GM18502 (cell line): ENCODE measurements at regions not wholly inside any gene's neighbourhood (a gene's known extent, or its start where the extent isn't known, plus 50 kb on each side); places are given as distances from the start of the nearest gene placed in this dataset.
"Not testable (repeated sequence)": the region's sequence is repeated elsewhere in the genome, so short reads cannot be mapped to it uniquely, and the experiment has no call there.

ENCODE experiments used
- ATAC-seq: cut with Tn5 transposase; IDR thresholded peaks from one replicate; pipeline ENCODE4 v1.9.1; 2021; ENCODE audit warnings: mild to moderate bottlenecking; ENCODE audit not compliant: unreplicated experiment, poor library complexity

DNA sequence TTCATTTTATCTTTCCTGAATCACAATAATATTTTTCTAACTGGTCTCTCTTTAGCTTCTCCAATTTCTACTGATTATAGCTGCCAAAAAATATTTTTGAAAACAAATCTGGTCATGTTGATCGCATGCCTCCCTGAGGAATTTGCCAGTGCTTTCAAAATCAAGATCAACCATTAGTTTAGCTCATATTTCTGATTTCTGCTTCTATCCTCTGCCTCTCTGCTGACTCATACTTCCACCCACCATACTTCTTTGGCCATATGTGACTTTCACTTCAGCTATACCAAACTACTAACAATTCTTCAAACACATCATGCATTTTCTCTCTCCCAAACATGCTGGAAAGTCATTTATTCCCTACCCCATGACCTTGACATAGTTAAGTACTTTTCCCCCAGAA is 636.5 kb downstream of the TLE1 start:
- ATAC-seq: no peak

DNA sequence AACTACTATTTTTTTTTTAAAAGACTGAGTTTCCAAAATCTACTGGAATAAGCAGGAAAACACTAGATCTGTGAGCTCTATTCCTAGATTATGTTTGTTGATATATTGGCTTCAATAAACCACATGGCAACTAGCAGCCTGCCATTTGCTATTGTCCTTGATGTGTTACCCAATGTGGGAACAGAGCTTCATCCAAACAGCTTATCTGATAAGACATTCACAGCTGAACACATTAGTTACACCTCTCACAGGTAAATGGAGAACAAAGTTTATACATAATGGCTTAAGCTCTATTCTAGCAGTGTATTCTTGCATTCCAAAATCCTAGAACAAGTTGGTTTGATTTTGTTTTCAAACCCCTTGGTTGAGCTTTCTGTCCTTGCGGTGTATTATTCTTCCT is 642.1 kb downstream of the TLE1 start:
- no peak for ATAC-seq

DNA sequence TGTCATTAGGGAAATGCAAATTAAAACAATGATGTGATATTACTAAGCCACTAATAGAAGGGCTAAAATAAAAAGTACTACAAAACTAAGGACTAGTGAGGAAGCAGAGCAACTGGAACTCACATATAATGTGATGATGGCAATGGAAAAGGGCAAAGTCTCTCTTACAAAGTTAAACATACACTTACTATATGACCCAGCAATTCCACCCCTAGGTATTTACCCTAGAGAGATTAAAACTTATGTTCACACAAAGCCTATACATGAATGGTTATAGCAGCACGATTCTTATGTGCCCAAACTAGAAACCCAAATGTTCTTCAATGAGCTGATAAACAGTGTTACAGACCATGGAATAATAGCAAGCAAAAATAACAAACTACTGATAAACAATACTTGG is 643.7 kb downstream of the TLE1 start:
- no peak for ATAC-seq

DNA sequence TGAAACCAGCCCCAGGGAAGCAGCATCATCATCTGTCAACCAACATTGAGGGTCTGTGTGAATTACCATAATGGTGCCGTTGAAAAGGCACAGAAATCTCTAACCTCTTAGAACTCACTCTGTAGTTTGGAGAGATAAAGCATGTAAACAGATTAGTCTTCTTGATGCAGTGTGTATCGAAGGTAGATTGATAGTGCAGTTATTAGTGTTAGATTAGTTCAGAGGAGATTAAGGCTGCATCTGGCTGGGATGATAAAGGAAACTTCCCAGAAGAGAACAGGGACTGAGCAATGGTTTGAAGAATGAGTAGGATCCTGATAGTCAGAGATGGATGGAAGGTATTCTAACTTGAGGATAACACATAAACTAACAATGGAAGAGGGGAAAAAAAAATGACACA is 651.5 kb downstream of the TLE1 start:
- ATAC-seq: no peak

DNA sequence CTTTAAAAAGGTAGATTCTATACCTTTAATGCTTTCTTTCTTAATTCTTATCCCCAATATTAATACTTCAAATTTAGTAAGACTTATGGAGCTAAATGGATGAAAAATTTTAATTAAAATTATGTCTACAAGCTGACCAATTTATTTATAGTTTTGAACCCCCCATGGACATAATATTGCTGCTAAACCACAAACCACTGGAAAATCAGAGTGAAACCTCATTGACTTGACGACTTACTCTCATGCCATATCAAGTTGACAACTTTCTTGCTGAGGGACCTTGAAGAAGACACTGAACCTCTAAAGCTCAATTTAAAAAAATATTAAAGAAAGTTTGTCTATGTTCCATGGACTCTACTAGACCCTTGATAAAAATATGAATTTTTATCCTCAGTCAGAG is 653.7 kb downstream of the TLE1 start:
- no peak for ATAC-seq

DNA sequence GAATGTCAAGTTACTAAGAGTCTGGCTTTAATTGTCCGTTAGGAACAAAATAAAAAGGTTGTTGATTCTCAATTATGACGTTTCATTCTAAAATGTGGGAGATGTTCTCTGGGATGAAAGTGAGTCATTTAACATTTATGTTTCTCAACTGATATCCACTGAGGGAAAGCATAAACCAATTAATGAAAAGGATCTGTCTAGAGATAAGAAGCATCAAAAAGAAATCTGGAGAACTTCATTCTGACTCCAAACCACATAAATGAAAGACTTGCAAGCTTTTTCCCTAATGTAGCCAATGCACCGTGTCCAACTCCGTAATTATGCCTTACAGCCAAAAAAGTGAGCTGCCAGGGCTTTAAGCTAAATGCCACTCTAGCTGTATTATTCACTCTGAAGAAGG is 654.2 kb downstream of the TLE1 start:
- ATAC-seq: no peak

DNA sequence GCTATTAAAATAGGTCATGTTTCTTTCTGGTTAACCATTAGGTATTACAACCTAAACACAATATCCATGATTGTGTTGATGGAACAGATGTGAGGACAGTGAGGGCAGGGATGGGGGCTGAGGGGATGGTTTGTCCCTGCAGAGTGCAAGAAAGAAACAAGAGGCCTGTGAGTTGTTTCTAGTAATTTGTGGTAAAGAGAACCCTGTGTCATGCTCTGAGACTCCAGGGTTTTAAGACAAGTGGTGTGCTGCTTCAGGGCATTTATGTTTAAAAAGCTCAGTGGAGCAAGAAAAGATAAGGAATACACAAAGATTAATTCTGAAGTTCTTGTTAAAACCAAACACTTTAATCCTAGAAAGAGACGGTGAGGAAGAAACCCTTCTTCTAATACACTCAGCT is 656.5 kb downstream of the TLE1 start:
- ATAC-seq: no peak

DNA sequence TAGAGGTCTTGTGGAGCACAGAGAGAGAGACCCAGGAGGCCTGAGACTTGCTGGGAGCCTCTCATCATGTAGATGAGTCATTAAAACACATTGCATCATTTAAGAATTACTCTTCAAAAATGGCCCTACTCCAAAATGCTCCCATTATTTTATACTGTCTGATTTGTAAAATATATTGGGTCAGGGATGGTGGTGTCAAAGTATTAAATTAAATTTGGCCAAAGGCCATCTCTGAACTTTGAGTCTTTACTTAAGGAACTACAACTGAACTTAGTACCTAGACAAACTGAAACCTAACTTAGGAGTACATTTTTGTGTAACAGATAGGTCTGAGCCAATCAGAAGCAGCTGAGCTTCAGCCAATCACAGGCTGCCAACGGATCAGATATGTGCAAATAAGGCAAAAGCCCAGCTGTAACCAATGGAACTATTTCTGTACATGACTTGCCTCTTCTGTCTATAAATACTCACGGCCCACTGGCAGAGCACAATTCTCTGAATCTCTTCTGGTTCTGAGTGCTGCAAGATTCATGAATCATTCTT is 657.2 kb downstream of the TLE1 start:
- no peak for ATAC-seq

DNA sequence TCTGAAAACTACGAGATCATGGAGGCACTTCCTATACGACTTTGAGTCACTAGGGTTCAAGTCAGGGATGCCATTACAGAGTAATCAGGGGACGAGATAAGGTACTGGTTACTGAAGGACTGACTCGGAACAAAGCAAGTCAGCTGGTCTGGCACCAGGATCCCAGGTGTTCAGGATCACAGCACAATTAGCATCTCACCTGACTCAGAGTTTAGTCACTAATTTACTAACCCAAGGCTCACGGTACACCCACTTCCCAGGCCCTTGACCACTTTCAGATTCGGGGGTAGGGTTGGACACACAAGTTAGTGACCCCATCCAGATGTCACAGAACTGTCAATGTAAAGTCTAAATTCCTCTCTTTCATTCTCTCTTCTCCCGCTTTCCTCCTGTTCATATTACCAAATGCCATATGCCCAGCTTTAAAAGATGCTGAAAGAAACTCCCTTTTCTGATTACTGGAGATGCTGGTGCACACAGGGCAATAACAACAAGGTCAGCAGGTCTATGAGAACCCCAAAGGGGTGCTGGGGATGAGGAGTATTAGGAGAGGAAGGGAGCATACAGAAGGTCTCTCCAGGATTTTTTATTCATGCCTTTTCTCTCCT is 657.8 kb downstream of the TLE1 start:
- no peak for ATAC-seq

DNA sequence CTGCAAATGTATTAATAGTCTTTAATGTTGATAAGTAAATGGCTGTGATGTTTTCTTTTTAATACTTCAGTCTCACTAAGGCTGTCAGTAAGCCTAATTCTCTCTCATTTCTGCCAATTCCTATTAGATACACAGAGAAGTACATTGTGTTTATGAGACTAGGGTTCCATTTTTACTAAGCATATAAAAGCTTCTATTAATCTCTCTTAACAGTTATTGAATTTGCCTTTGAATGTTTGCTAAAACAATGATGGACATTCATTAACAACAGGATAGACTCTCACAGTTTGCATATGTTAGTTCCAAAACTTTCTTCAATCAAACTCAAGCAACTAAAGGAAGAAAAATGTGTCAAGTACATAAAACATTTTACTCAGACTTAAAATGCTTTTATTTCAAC is 659.3 kb downstream of the TLE1 start:
- no peak for ATAC-seq

DNA sequence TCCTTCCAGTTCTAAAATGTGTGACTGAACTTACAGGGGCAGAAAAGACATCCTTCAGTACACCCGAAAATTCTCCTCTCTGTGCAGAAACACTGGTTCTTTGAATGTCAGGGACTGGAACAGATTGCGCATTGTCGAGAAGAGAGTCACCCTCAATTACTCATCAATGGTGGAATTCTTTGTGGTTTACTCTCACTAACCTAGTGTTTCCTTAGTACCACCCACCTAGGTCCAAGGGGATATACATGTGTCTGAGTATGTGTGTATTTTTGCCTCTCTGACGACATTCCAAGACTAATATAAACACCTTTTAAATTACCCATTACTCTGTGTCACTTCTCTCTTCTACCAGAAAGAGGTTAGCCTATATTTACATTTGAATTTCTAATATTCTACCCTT is 660.8 kb downstream of the TLE1 start:
- no peak for ATAC-seq

DNA sequence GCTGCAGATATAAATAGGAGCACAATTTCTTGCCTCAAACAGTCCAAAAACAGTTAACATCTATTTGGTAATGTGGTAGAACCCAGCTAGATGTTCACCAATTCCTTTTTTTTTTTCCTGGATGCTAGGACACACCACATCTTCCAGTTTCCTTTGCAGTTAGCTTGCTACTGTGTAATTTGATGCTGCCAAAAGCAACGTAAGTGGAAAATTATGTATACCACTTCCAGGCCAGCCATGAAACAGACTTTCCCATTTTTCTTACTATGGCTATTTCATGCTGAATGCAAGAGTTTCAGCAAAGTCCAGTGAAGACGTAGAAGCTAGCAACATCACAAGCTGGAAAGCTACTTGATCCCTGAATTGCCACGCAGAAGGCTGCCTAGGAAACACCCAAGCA is 667.2 kb downstream of the TLE1 start:
- ATAC-seq: no peak

DNA sequence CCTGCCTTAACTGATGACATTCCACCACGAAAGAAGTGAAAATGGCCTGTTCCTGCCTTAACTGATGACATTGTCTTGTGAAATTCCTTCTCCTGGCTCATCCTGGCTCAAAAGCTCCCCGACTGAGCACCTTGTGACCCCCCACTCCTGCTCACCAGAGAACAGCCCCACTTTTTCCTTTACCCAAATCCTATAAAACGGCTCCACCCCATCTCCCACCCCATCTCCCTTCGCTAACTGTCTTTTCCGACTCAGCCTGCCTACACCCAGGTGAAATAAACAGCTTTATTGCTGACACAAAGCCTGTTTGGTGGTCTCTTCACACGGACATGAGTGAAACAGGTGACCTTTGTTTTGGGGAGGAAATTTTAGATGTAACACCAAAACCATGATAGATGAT is 674.4 kb downstream of the TLE1 start:
- ATAC-seq: not testable (repeated sequence)

DNA sequence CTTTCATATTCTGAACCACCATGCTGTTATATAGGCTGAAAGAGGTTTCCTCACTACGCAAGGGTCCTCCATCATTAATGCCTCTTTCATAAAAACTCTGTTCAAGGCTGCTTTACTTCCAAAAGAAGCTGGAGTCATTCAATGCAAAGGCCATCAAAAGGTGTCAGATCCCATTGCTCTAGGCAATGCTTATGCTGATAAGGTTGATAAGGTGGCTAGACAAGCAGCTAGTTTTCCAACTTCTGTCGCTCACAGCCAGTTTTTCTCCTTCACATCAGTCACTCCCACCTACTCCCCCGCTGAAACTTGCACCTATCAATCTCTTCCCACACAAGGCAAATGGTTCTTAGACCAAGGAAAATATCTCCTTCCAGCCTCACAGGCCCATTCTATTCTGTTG is 676.2 kb downstream of the TLE1 start:
- ATAC-seq: not testable (repeated sequence)

DNA sequence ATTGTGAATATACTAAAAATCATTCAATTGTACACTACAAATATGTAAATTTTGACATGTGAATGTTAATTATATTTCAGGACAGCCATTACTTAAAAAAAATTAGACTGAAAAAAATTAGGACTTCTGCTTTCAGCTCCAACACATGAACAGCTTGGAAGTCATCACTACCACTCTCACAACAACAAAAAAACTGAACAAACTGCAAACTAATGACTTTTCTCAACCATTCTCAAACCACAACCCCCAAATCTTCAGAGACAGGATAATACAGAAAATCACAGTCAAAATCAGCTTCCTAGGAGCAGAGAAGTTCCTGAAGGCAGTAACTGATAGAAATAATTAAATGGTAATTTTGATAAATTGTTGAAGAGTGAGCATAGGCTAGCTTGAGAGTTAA is 686.4 kb downstream of the TLE1 start:
- no peak for ATAC-seq

DNA sequence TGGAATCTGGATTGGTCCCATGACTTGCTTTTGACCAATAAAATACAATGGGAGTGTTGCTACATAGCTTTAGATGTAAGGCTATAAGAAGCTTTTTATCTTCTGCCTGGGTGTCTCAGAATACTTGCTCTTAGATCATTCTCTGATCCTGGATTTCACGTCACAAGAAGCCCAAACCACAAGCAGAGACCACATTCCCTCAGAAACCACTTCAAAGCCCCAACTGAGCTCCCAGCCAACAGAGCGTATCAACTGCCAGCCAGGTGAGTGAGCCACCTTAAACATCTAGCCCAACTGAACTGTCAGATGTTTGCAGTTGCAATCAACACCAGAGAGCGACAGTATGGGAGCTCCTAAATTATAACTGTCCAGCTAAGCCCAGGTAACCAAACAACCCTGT is 687.1 kb downstream of the TLE1 start:
- no peak for ATAC-seq

DNA sequence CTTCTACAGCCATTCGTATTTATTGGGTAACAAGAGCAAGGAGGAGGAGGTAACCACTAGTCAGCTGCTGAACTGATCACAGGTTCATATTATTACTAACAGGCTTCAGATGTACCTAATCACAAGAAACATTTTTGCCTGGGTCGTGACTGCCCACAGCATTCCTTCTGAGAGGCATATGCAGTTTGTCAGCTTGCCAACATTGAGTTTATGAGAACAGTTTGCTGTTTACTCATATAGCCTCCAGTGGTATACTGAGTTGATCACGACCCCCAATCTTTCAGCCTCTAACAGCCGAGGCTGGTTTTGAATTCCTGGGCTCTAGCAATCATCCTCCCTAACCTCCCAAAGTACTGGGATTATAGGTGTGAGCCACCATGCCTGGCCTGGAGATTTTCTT is 693.6 kb downstream of the TLE1 start:
- ATAC-seq: no peak

DNA sequence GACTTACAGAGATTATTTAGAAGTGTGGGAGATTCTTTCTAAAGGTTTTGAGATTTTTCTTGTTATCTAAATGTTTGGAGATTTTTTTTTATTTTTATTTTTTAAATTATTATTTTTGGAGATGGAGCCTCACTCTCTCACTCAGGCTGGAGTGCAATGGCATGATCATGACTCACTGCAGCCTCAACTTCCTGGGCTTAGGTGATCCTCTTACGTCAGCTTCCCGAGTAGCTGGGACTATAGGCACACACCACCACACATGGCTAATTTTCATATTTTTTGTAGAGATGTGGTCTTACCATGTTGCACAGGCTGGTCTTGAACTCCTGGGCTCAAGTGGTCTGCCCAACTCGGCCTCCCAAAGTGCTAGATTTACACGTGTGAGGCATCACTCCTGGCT is 694.5 kb downstream of the TLE1 start:
- ATAC-seq: no peak

DNA sequence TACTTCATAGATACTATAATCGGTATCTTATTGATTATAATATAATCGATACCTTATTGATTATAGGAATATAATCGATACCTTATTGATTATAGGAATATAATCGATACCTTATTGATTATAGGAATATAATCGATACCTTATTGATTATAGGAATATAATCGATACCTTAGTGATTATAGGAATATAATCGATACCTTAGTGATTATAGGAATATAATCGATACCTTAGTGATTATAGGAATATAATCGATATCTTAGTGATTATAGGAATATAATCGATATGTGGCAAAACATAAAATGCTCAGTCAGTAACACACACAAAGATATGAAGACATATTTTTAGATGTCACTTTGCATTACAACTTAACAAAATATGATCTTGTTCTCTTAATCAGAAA is 703.8 kb downstream of the TLE1 start:
- ATAC-seq: not testable (repeated sequence)

DNA sequence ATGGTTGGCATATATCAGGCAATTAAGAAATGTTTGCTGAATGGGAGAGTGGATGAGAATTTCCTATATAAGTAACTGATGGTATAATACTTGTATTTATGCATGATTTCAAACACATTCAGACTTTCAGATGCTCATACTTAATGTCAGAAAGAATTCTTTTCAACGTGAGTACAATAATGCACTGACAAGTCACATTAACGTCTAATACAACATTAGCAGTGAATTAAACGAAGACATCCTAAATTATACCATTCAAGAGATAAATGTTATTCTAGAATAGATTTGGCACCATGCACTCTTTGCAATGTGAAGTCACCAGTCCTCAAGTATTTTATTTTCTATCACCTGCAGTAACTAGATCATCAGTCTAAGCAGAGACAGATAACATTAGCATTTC is 712.9 kb downstream of the TLE1 start:
- no peak for ATAC-seq

DNA sequence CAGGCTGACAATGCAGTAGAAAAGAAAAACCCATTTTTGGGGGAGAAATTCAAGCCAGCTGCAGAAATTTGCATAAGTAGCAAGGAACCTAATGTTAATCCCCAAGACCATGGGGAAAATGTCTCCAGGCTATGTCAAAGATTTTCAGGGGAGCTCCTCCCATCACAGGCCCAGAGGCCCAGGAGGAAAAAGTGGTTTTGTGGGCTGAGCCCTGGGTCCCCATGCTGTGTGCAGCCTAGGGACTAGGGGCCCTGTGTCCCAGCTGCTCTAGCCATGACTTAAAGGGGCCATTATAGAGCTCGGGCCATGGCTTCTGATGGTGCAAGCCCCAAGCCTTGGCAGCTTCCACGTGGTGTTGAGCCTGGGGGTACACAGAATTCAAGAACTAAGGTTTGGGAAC is 719.0 kb downstream of the TLE1 start:
- not testable (repeated sequence) for ATAC-seq

DNA sequence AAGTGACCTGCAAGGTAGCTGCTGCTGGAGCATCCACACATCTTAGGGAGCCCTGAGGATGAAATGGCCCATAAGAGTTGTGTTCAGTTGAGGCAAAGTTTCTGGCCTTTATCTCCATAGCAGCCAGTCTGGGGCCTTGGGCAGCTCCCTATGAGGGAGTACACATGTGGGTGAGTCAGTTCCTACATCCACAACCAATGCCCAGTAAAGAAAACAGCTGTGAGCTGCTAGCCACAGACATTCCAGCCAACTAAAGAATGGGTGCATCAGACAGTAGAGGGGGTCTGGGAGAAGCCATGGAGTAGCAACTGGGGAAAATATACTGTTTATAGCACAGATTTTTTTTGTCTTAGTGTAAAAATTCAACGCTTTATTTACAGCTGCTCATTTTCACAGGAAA is 720.7 kb downstream of the TLE1 start:
- ATAC-seq: no peak

DNA sequence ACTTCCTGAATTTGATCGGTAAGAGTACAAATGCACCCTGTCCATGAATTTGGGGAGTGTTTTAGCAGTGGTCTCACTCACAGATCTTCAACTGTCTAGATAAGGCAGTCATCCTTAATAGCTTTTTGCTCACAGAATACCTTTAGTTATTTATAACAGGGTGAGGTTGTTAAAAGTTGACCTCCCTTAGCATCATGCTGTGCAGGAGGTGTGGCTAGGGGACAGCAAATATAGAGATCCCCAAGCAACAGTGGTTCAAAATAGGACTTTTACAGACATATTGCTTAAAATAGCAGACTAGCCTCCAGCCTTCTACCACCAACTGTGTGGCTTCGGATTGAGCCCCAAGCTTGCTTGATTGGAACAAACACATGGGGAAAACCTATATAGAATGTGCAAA is 724.4 kb downstream of the TLE1 start:
- ATAC-seq: no peak
